ENCODE measurements at regions not wholly inside any gene's neighbourhood (a gene's known extent, or its start where the extent isn't known, plus 50 kb on each side); places are given as distances from the start of the nearest gene placed in this dataset.
"Not testable (repeated sequence)": the region's sequence is repeated elsewhere in the genome, so short reads cannot be mapped to it uniquely, and the experiment has no call there.

GRCh38 chr12:46523863-46524770 lies 151.5 kb upstream of the SLC38A2 start:
- Histone ChIP-seq H3K4me1 (peaks cover 33% of the 10 kb centered on the region), H3K9me3 (replicated peaks) (no peaks in the 10 kb centered on the region), H3K36me3 (no peaks in the 10 kb centered on the region), H3K27ac (peak overlapping the region; percentile 47), H3K27me3 (no peaks in the 10 kb centered on the region), H3K4me3 (peak overlapping the region; percentile 5)
- DNase-seq = peak; percentile 57 to 60

GRCh38 chr12:46523446-46523845 lies 150.9 kb upstream of the SLC38A2 start:
- Histone ChIP-seq H3K36me3 (no peaks in the 10 kb centered on the region), H3K27me3 (no peaks in the 10 kb centered on the region), H3K4me3 (peak overlapping the region; percentile 5), H3K27ac (no peak overlapping the region; the same call in 1 of the 2 replicates), H3K9me3 (replicated peaks) (no peaks in the 10 kb centered on the region), H3K4me1 (peaks cover 33% of the 10 kb centered on the region)
- peak; percentile 26 to 30 for DNase-seq

- DNase-seq = no peak
- H3K27me3 ChIP-seq = no peaks in the 10 kb centered on the region
- H3K9me3 ChIP-seq (replicated peaks) = no peaks in the 10 kb centered on the region
- H3K27ac ChIP-seq = no peak overlapping the region
- H3K4me3 ChIP-seq = no peak overlapping the region
- peaks cover 33% of the 10 kb centered on the region for H3K4me1 ChIP-seq
- H3K36me3 ChIP-seq = no peaks in the 10 kb centered on the region
These were observed 149.5 kb upstream of the SLC38A2 start for GRCh38 chr12:46522071-46522470.

DNA sequence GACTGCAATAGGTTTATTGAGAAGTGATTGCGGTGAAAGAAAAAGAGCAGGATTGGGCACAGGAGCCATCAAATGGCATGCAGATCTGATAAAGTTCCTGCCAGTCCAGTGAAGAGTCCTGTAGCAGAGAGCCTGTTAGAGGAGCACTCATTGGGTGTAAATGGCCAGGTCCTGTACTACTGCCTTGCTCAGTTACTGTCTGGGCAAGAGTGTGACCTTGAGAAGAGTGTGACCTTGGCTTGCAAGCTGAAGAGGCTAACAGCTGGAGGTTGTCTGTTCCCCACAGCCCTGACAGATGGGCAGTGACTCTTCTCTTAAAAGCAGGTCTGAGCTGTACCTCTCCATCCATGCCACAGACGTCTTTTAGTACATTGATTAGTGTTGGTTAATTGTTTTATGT lies 148.6 kb upstream of the SLC38A2 start:
- H3K4me1 ChIP-seq = peaks cover 28% of the 10 kb centered on the region
- no peaks in the 10 kb centered on the region for H3K27me3 ChIP-seq
- H3K9me3 ChIP-seq (replicated peaks) = no peaks in the 10 kb centered on the region
- H3K27ac ChIP-seq = no peak overlapping the region
- H3K4me3 ChIP-seq = no peak overlapping the region
- DNase-seq = no peak
- no peaks in the 10 kb centered on the region for H3K36me3 ChIP-seq

DNA sequence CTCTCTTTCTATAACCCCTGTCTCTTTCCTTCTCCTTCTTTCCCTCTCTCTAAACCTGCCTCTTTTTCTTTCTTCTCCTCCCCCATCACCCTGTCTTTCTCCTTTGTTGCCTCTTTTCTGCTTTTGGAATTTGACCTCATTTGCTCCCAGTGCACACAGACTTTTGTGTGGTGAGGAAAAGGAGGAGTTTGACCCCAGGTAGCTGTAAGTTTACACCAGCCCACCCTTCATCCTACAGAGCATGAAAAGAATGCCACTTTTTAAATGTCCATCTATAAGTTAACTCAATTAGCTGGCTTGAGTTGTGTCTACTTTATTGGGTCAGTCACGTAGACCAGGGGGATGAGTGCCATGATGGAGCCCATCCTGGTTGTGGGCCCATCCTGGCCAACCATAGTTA lies 146.8 kb upstream of the SLC38A2 start:
- Histone ChIP-seq H3K4me1 (peaks cover 10% of the 10 kb centered on the region), H3K9me3 (replicated peaks) (no peaks in the 10 kb centered on the region), H3K4me3 (no peak overlapping the region), H3K27ac (no peak overlapping the region), H3K27me3 (no peaks in the 10 kb centered on the region), H3K36me3 (no peaks in the 10 kb centered on the region)
- DNase-seq = no peak

- Histone ChIP-seq H3K27ac (no peak overlapping the region), H3K36me3 (no peaks in the 10 kb centered on the region), H3K9me3 (replicated peaks) (no peaks in the 10 kb centered on the region), H3K4me3 (no peak overlapping the region), H3K27me3 (no peaks in the 10 kb centered on the region), H3K4me1 (peaks cover 5% of the 10 kb centered on the region)
- no peak for DNase-seq
These were observed 146.2 kb upstream of the SLC38A2 start for GRCh38 chr12:46518729-46519128.

DNA sequence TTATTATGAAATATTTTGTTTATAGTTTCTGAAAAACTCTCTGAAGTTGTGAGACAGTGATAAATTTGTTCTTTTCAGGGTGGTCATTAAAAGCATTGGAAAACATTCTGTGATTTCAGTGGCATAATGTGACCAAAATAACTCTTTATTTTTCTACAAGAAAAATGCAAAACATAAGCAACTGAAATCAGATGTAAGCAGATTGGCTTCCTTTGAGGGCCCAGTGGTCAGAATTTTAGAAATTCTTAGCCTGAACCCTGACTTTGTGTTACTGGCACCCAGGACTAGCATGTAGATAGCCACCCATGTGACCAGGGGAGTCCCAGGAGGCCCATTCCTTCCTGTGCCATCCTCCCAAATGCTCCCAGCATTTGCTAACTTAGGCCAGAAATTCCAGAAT lies 145.6 kb upstream of the SLC38A2 start:
- H3K4me1 ChIP-seq = no peaks in the 10 kb centered on the region; the same call in 1 of the 2 replicates
- no peak overlapping the region for H3K27ac ChIP-seq
- no peaks in the 10 kb centered on the region for H3K36me3 ChIP-seq
- no peak for DNase-seq
- H3K4me3 ChIP-seq = no peak overlapping the region
- H3K27me3 ChIP-seq = no peaks in the 10 kb centered on the region
- H3K9me3 ChIP-seq (replicated peaks) = no peaks in the 10 kb centered on the region

DNA sequence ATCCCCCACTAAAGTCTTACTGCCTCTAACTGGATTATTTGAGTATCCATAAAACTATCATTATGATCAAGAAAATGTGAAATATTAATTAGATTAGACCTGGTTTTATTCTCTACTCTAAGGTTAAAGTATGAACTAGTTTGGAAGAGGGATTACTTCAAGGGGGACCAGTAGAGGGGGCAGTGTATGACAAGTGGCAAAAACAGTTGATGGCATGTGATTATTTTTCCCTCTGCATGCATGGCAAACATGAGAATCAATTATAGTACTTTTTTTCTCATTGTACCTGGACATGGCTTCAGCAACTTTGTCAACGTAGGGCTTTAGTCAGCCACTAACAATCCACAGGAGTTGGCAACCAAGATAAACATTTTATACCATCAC lies 145.0 kb upstream of the SLC38A2 start:
- no peaks in the 10 kb centered on the region for H3K4me1 ChIP-seq
- H3K27ac ChIP-seq = no peak overlapping the region
- H3K4me3 ChIP-seq = no peak overlapping the region
- H3K36me3 ChIP-seq = no peaks in the 10 kb centered on the region
- no peak for DNase-seq
- no peaks in the 10 kb centered on the region for H3K9me3 ChIP-seq (replicated peaks)
- H3K27me3 ChIP-seq = no peaks in the 10 kb centered on the region

DNA sequence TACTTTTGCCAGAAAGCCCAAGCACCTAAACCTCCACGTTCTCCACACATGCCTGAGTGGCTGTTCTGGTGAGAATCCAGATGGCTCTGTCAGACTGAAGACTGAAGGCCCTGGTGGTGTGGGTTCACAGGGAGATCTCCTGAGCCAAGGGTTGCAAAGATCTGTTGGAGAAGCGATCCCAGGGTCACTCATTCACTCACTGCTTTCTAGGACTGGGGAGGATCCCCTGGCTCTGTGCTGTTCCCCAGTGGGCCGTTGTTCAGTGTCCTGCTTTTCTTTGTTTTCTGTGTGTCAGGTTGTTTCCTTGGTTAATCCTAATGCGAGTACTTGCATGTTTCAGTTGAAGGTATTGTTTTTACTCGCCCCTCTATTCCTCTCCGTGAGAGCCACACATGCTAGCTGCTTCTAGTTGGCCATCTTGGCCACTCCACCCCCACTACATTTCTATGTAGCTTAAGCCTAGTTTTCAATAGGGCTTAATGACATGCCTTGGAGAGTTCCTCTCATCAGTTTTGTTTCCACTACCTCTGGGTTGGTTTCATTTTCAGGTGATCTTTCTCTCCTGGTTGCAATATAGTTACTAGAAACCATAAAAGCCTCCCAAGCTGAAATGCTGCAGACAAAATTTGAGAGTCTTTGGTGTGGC lies 144.5 kb upstream of the SLC38A2 start:
- H3K4me1 ChIP-seq = no peaks in the 10 kb centered on the region
- DNase-seq = no peak
- no peak overlapping the region for H3K27ac ChIP-seq
- no peak overlapping the region for H3K4me3 ChIP-seq
- H3K27me3 ChIP-seq = no peaks in the 10 kb centered on the region
- no peaks in the 10 kb centered on the region for H3K36me3 ChIP-seq
- H3K9me3 ChIP-seq (replicated peaks) = no peaks in the 10 kb centered on the region

DNA sequence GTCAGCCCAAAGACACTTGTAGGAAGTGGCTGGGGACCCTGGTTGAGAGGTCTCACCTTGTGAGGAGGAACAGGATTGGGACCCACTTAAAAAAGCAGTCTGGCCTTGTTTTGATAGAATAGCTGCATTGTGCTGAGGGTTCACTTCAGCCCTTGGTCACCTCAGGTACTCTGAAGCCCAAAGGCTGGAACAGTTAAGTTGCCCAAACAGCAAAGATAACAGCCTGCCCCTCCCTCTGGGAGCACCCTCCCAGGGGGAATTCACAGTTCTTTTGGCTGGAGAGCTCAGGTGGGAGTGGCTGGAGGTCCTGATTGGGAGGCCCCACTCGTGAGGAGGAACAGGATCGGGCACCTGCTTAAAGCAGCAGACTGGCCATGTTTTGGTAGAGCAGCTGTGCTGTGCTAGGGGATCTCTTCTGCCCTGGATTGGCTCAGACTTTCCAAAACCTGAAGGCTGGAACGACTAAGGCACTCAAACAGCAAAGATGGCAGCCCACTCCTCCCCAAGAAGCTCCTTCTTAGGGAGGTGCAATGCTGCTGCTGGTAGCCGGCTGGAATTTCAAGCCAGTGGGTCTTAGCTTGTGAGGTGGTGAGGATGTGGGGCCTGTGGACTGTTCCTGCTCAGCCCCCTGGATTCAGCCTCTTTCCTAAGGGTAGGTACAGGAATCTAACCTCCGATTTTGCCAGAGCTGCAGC lies 143.8 kb upstream of the SLC38A2 start:
- H3K9me3 ChIP-seq (replicated peaks) = no peaks in the 10 kb centered on the region; the same call in 1 of the 2 replicates
- H3K27ac ChIP-seq = no peak overlapping the region
- H3K4me3 ChIP-seq = no peak overlapping the region
- no peaks in the 10 kb centered on the region for H3K27me3 ChIP-seq
- no peaks in the 10 kb centered on the region for H3K36me3 ChIP-seq
- DNase-seq = no peak
- H3K4me1 ChIP-seq = no peaks in the 10 kb centered on the region

DNA sequence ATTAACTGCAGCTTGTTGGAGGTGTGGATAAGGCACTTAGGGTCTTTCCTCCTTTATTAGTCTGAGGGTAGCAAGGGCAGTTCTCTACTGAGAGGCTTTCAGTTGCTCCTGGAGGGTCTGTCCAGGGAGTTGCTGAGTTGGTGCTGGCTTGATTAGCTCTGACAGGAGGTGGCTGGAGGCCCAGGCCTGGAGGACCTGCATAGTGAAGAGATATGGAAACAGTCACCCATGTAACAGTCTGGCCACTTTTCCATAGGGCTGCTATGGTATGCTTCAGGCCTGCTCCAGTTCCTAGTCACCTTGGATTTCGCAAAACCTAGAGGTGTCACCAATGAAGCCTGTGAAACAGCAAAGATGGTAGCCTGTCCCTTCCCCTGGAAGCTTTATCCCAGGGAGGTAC lies 143.3 kb upstream of the SLC38A2 start:
- Histone ChIP-seq H3K4me3 (no peak overlapping the region), H3K36me3 (no peaks in the 10 kb centered on the region), H3K27ac (no peak overlapping the region), H3K27me3 (no peaks in the 10 kb centered on the region), H3K4me1 (no peaks in the 10 kb centered on the region), H3K9me3 (replicated peaks) (peaks cover 5% of the 10 kb centered on the region)
- DNase-seq = no peak

DNA sequence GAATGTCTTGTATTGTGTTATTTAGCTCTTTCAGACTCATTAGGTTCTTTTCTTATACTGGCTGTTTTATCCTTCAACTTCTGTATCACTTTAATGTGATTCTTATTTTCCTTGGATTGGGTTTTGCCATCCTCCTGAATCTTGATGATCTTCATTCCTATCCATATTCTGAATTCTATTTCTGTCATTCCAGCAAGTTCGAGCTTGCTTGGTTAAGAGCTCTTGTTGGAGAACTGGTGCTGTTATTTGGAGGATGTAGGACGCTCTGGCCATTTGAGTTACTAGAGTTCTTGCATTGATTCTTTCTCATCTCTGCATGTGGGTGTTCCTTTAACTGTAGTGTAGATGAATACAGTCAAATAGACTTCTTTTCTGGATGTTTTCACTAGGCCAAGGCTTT lies 142.3 kb upstream of the SLC38A2 start:
- Histone ChIP-seq H3K27ac (no peak overlapping the region), H3K27me3 (no peaks in the 10 kb centered on the region), H3K36me3 (no peaks in the 10 kb centered on the region), H3K9me3 (replicated peaks) (peaks cover 11% of the 10 kb centered on the region), H3K4me1 (no peaks in the 10 kb centered on the region), H3K4me3 (no peak overlapping the region)
- DNase-seq = no peak

DNA sequence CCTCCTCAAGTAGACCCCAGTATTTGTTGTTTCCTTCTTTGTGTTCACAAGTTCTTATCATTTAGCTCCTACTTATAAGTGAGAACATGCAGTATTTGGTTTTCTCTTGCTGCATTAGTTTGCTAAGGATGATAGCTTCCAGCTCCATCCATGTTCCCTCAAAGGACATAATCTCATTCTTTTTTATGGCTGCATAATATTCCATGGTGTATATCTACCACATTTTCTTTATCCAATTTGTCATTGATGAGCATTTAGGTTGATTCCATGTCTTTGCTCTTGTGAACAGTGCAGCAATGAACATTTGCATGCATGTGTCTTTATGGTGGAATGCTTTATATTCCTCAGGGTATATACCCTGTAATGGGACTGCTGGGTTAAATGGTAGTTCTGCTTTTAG lies 137.7 kb upstream of the SLC38A2 start:
- not testable (repeated sequence) for H3K4me1 ChIP-seq, DNase-seq, H3K4me3 ChIP-seq, H3K27me3 ChIP-seq, H3K36me3 ChIP-seq, H3K27ac ChIP-seq
- H3K9me3 ChIP-seq (replicated peaks) = peaks cover 24% of the 10 kb centered on the region

- no peak for DNase-seq
These were observed 136.6 kb upstream of the SLC38A2 start for GRCh38 chr12:46509135-46509534.

GRCh38 chr12:46508651-46509050 lies 136.1 kb upstream of the SLC38A2 start:
- H3K4me1 ChIP-seq = no peaks in the 10 kb centered on the region
- H3K27me3 ChIP-seq = no peaks in the 10 kb centered on the region
- H3K36me3 ChIP-seq = no peaks in the 10 kb centered on the region
- H3K9me3 ChIP-seq (replicated peaks) = peaks cover 30% of the 10 kb centered on the region
- H3K27ac ChIP-seq = no peak overlapping the region
- DNase-seq = no peak
- no peak overlapping the region for H3K4me3 ChIP-seq

More at GRCh38 chr12:46509135-46509534, 136.6 kb upstream of the SLC38A2 start:
- H3K4me3 ChIP-seq = no peak overlapping the region
- H3K4me1 ChIP-seq = no peaks in the 10 kb centered on the region
- H3K9me3 ChIP-seq (replicated peaks) = peaks cover 27% of the 10 kb centered on the region
- no peaks in the 10 kb centered on the region for H3K36me3 ChIP-seq
- no peaks in the 10 kb centered on the region for H3K27me3 ChIP-seq
- H3K27ac ChIP-seq = no peak overlapping the region

All from SJCRH30 (cell line).